ENCODE measurements at regions not wholly inside any gene's neighbourhood (a gene's known extent, or its start where the extent isn't known, plus 50 kb on each side); places are given as distances from the start of the nearest gene placed in this dataset.

- Histone ChIP-seq H4K20me1 (ENCODE audit: insufficient read depth, low read length) (no peaks in the 10 kb centered on the region), H3K9me3 (ENCODE audit: control insufficient read depth, insufficient read depth, low read length) (no peaks in the 10 kb centered on the region), H4K91ac (ENCODE audit: insufficient read depth, low read depth, low read length) (no peak overlapping the region; the same call in 1 of the 2 replicates), H3K27me3 (ENCODE audit: control insufficient read depth, insufficient read depth, low read length) (no peaks in the 10 kb centered on the region), H2AFZ (replicated peaks; ENCODE audit: low read length, poor library complexity) (no peak overlapping the region), H3K4me3 (ENCODE audit: insufficient read depth, low read depth, low read length) (no peak overlapping the region), H3K36me3 (ENCODE audit: control insufficient read depth, insufficient read depth, low read length) (no peaks in the 10 kb centered on the region), H2BK5ac (ENCODE audit: low read depth, low read length, poor library complexity, severe bottlenecking) (no peak overlapping the region), H3K4ac (ENCODE audit: low read depth, low read length) (peak overlapping the region; percentile 61; the same call in 1 of the 2 replicates), H3K4me2 (ENCODE audit: low read depth, low read length) (no peak overlapping the region), H2AK9ac (replicated peaks; ENCODE audit: low read depth, low read length, poor library complexity) (peak overlapping the region; percentile 8), H3K4me1 (ENCODE audit: control insufficient read depth, insufficient read depth, low read length) (peaks cover 17% of the 10 kb centered on the region), H3K9me1 (ENCODE audit: insufficient read depth, low read length) (peaks cover 20% of the 10 kb centered on the region), H3K23ac (ENCODE audit: low read depth, low read length) (no peak overlapping the region), H3K27ac (ENCODE audit: insufficient read depth, low read length) (no peak overlapping the region), H3K79me1 (ENCODE audit: low read depth in 1 of 2, low read length in 2 of 2) (0 out of 4 replicates have a peak, but pooled peaks cover 0 to 6% of the 10 kb centered on the region in 2 experiments), H3K14ac (replicated peaks; ENCODE audit: low read depth, low read length) (no peak overlapping the region; the same call in 1 of the 2 replicates), H4K5ac (ENCODE audit: low read depth, low read length) (no peak overlapping the region), H3K56ac (ENCODE audit: extremely low read depth, insufficient read depth, low read length) (no peak overlapping the region), H2BK15ac (ENCODE audit: low read depth, low read length) (0 out of 3 replicates have a peak overlapping the region, but pooled peaks have one; percentile 58), H2BK20ac (ENCODE audit: low read depth, low read length) (peak overlapping the region; percentile 40; the same call in 1 of the 2 replicates), H3K18ac (ENCODE audit: low read depth, low read length) (no peak overlapping the region), H2AK5ac (ENCODE audit: low read depth, low read length) (peak overlapping the region; percentile 82; the same call in 1 of the 2 replicates), H2BK120ac (ENCODE audit: low read depth, low read length) (peak overlapping the region; percentile 58; the same call in 1 of the 2 replicates), H4K8ac (ENCODE audit: low read depth in 2 of 2, low read length in 2 of 2) (0 out of 4 replicates have a peak overlapping the region, but pooled peaks of 1 of the 2 experiments have one; percentile 30), H3K9ac (ENCODE audit: low read depth, low read length) (no peak overlapping the region)
- ChIA-PET CTCF (no interaction called here), POLR2A (ENCODE audit: unreplicated experiment) (no interaction called here)
- dilution Hi-C loops (cut with HindIII; ENCODE audit: low sequenced_read_pairs, unreplicated experiment), result no loop called here
- intact Hi-C loops (cut with micrococcal nuclease), result loop anchor here (10.0 kb wide), 1 partner anchor 86 kb away; no protein-coding TSS in a partner anchor
- WGBS, 2 experiments (ENCODE audit: extremely low coverage in 2 of 2, insufficient read length in 1 of 2), result no CpG with 5 or more reads among the region's 5 CpGs
- in situ Hi-C loops (cut with MboI; ENCODE audit: low sequenced_read_pairs), result no loop called here
- no TSS peak for BruUV-seq (replicated peaks)
- ATAC-seq (ENCODE audit: low read depth) (no peak), DNase-seq (peak; percentile 62)
- TF ChIP-seq, protein P1, sequence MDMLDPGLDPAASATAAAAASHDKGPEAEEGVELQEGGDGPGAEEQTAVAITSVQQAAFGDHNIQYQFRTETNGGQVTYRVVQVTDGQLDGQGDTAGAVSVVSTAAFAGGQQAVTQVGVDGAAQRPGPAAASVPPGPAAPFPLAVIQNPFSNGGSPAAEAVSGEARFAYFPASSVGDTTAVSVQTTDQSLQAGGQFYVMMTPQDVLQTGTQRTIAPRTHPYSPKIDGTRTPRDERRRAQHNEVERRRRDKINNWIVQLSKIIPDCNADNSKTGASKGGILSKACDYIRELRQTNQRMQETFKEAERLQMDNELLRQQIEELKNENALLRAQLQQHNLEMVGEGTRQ (IDR thresholded peaks at IDR 0.05; ENCODE audit: low read depth, low read length), result no peak
- no peak for TF ChIP-seq POLR2A (IDR thresholded peaks at IDR 0.05; ENCODE audit: low read depth, low read length)
- TF ChIP-seq, protein P2, sequence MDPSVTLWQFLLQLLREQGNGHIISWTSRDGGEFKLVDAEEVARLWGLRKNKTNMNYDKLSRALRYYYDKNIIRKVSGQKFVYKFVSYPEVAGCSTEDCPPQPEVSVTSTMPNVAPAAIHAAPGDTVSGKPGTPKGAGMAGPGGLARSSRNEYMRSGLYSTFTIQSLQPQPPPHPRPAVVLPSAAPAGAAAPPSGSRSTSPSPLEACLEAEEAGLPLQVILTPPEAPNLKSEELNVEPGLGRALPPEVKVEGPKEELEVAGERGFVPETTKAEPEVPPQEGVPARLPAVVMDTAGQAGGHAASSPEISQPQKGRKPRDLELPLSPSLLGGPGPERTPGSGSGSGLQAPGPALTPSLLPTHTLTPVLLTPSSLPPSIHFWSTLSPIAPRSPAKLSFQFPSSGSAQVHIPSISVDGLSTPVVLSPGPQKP (IDR thresholded peaks at IDR 0.05; ENCODE audit: borderline replicate concordance, low read depth, low read length), result no peak
- no peak for TF ChIP-seq CTCF (conservative IDR thresholded peaks at IDR 0.05; ENCODE audit: low read depth, low read length)
- TF ChIP-seq CEBPB (IDR thresholded peaks at IDR 0.05; ENCODE audit: low read depth, low read length), result no peak
- TF ChIP-seq MXI1 (IDR thresholded peaks at IDR 0.05; ENCODE audit: borderline replicate concordance, low read depth, low read length), result no peak
- TF ChIP-seq BHLHE40 (IDR thresholded peaks at IDR 0.05; ENCODE audit: low read depth, low read length), result no peak
- TF ChIP-seq FOS (IDR thresholded peaks at IDR 0.05; ENCODE audit: low read depth, low read length), result no peak
- no peak for TF ChIP-seq RAD21 (IDR thresholded peaks at IDR 0.05; ENCODE audit: low read length)
- TF ChIP-seq MAZ (IDR thresholded peaks at IDR 0.05; ENCODE audit: borderline replicate concordance, low read depth, low read length), result no peak
- no peak for TF ChIP-seq MAFK (IDR thresholded peaks at IDR 0.05; ENCODE audit: low read depth, low read length)
- TF ChIP-seq SMC3 (IDR thresholded peaks at IDR 0.05; ENCODE audit: low read depth, low read length), result no peak
- TF ChIP-seq NFE2L2 (IDR thresholded peaks at IDR 0.05; ENCODE audit: low read depth, low read length), result no peak
- no peak for TF ChIP-seq CHD1 (IDR thresholded peaks at IDR 0.05; ENCODE audit: low read depth, low read length)
- TF ChIP-seq RFX5 (IDR thresholded peaks at IDR 0.05; ENCODE audit: low read depth, low read length), result no peak
Observed at GRCh38 chr17:37820995-37821713, 76.3 kb upstream of the HNF1B start.
